ENCODE measurements at regions not wholly inside any gene's neighbourhood (a gene's known extent, or its start where the extent isn't known, plus 50 kb on each side); places are given as distances from the start of the nearest gene placed in this dataset.

- H3K27ac ChIP-seq (ENCODE audit: low read length): no peak overlapping the region
- H3K9me3 ChIP-seq (ENCODE audit: control insufficient read depth in 2 of 2, low read length in 2 of 2): no peaks in the 10 kb centered on the region
- H3K9ac ChIP-seq (ENCODE audit: low read length in 2 of 2): no peak overlapping the region
- no peaks in the 10 kb centered on the region for H3K36me3 ChIP-seq (ENCODE audit: control insufficient read depth in 2 of 2, insufficient read depth in 2 of 2, low read length in 2 of 2)
- H3K4me3 ChIP-seq (ENCODE audit: low read length in 2 of 2): peak overlapping the region in 1 of 2 donors; percentile 25
- H3K27me3 ChIP-seq (ENCODE audit: control insufficient read depth in 1 of 2, insufficient read depth in 2 of 2, low read length in 2 of 2): no peaks in the 10 kb centered on the region
- no peaks in the 10 kb centered on the region for H3K4me1 ChIP-seq (ENCODE audit: control insufficient read depth, insufficient read depth, low read length)
Measured at GRCh38 chr11:104799251-104799650, 99.0 kb downstream of the CASP12 start.

GRCh38 chr11:104798789-104799188 is 99.5 kb downstream of the CASP12 start:
- Histone ChIP-seq H3K27me3 (ENCODE audit: control insufficient read depth in 1 of 2, insufficient read depth in 2 of 2, low read length in 2 of 2) (no peaks in the 10 kb centered on the region), H3K9ac (ENCODE audit: low read length in 2 of 2) (no peak overlapping the region), H3K36me3 (ENCODE audit: control insufficient read depth in 2 of 2, insufficient read depth in 2 of 2, low read length in 2 of 2) (no peaks in the 10 kb centered on the region), H3K4me1 (ENCODE audit: control insufficient read depth, insufficient read depth, low read length) (no peaks in the 10 kb centered on the region), H3K4me3 (ENCODE audit: low read length in 2 of 2) (peak overlapping the region in 1 of 2 donors; percentile 23), H3K27ac (ENCODE audit: low read length) (no peak overlapping the region), H3K9me3 (ENCODE audit: control insufficient read depth in 2 of 2, low read length in 2 of 2) (no peaks in the 10 kb centered on the region)

- Histone ChIP-seq H3K9me3 (ENCODE audit: control insufficient read depth in 2 of 2, low read length in 2 of 2) (no peaks in the 10 kb centered on the region), H3K4me1 (ENCODE audit: control insufficient read depth, insufficient read depth, low read length) (no peaks in the 10 kb centered on the region), H3K27ac (ENCODE audit: low read length) (no peak overlapping the region), H3K9ac (ENCODE audit: low read length in 2 of 2) (no peak overlapping the region), H3K27me3 (ENCODE audit: control insufficient read depth in 1 of 2, insufficient read depth in 2 of 2, low read length in 2 of 2) (no peaks in the 10 kb centered on the region), H3K4me3 (ENCODE audit: low read length in 2 of 2) (no peak overlapping the region), H3K36me3 (ENCODE audit: control insufficient read depth in 2 of 2, insufficient read depth in 2 of 2, low read length in 2 of 2) (no peaks in the 10 kb centered on the region)
Measured at GRCh38 chr11:104796301-104796700, 102.0 kb downstream of the CASP12 start.

- H3K36me3 ChIP-seq (ENCODE audit: control insufficient read depth in 2 of 2, insufficient read depth in 2 of 2, low read length in 2 of 2): no peaks in the 10 kb centered on the region
- H3K4me3 ChIP-seq (ENCODE audit: low read length in 2 of 2): no peak overlapping the region
- no peaks in the 10 kb centered on the region for H3K4me1 ChIP-seq (ENCODE audit: control insufficient read depth, insufficient read depth, low read length)
- no peaks in the 10 kb centered on the region for H3K27me3 ChIP-seq (ENCODE audit: control insufficient read depth in 1 of 2, insufficient read depth in 2 of 2, low read length in 2 of 2)
- no peak overlapping the region for H3K9ac ChIP-seq (ENCODE audit: low read length in 2 of 2)
- no peak overlapping the region for H3K27ac ChIP-seq (ENCODE audit: low read length)
- no peaks in the 10 kb centered on the region for H3K9me3 ChIP-seq (ENCODE audit: control insufficient read depth in 2 of 2, low read length in 2 of 2)
Measured at GRCh38 chr11:104795501-104796213, 102.6 kb downstream of the CASP12 start.

- H3K27ac ChIP-seq (ENCODE audit: low read length): no peak overlapping the region
- no peak overlapping the region for H3K4me3 ChIP-seq (ENCODE audit: low read length in 2 of 2)
- H3K9ac ChIP-seq (ENCODE audit: low read length in 2 of 2): no peak overlapping the region
- H3K27me3 ChIP-seq (ENCODE audit: control insufficient read depth in 1 of 2, insufficient read depth in 2 of 2, low read length in 2 of 2): no peaks in the 10 kb centered on the region
- no peaks in the 10 kb centered on the region for H3K36me3 ChIP-seq (ENCODE audit: control insufficient read depth in 2 of 2, insufficient read depth in 2 of 2, low read length in 2 of 2)
- no peaks in the 10 kb centered on the region for H3K4me1 ChIP-seq (ENCODE audit: control insufficient read depth, insufficient read depth, low read length)
- H3K9me3 ChIP-seq (ENCODE audit: control insufficient read depth in 2 of 2, low read length in 2 of 2): no peaks in the 10 kb centered on the region
Measured at GRCh38 chr11:104792861-104793260, 105.4 kb downstream of the CASP12 start.

- Histone ChIP-seq H3K9me3 (ENCODE audit: control insufficient read depth in 2 of 2, low read length in 2 of 2) (no peaks in the 10 kb centered on the region), H3K4me3 (ENCODE audit: low read length in 2 of 2) (no peak overlapping the region), H3K27me3 (ENCODE audit: control insufficient read depth in 1 of 2, insufficient read depth in 2 of 2, low read length in 2 of 2) (no peaks in the 10 kb centered on the region), H3K27ac (ENCODE audit: low read length) (no peak overlapping the region), H3K36me3 (ENCODE audit: control insufficient read depth in 2 of 2, insufficient read depth in 2 of 2, low read length in 2 of 2) (no peaks in the 10 kb centered on the region), H3K4me1 (ENCODE audit: control insufficient read depth, insufficient read depth, low read length) (no peaks in the 10 kb centered on the region), H3K9ac (ENCODE audit: low read length in 2 of 2) (no peak overlapping the region)
Measured at GRCh38 chr11:104791896-104792295, 106.4 kb downstream of the CASP12 start.

GRCh38 chr11:104784684-104785460 is 113.4 kb downstream of the CASP12 start:
- no peaks in the 10 kb centered on the region for H3K36me3 ChIP-seq (ENCODE audit: control insufficient read depth in 2 of 2, insufficient read depth in 2 of 2, low read length in 2 of 2)

GRCh38 chr11:104783241-104783640 is 115.0 kb downstream of the CASP12 start:
- Histone ChIP-seq H3K4me3 (ENCODE audit: low read length in 2 of 2) (no peak overlapping the region), H3K27ac (ENCODE audit: low read length) (no peak overlapping the region), H3K9ac (ENCODE audit: low read length in 2 of 2) (no peak overlapping the region), H3K9me3 (ENCODE audit: control insufficient read depth in 2 of 2, low read length in 2 of 2) (no peaks in the 10 kb centered on the region), H3K27me3 (ENCODE audit: control insufficient read depth in 1 of 2, insufficient read depth in 2 of 2, low read length in 2 of 2) (no peaks in the 10 kb centered on the region), H3K4me1 (ENCODE audit: control insufficient read depth, insufficient read depth, low read length) (no peaks in the 10 kb centered on the region), H3K36me3 (ENCODE audit: control insufficient read depth in 2 of 2, insufficient read depth in 2 of 2, low read length in 2 of 2) (no peaks in the 10 kb centered on the region)

More at GRCh38 chr11:104784684-104785460, 113.4 kb downstream of the CASP12 start:
- Histone ChIP-seq H3K27me3 (ENCODE audit: control insufficient read depth in 1 of 2, insufficient read depth in 2 of 2, low read length in 2 of 2) (no peaks in the 10 kb centered on the region), H3K9me3 (ENCODE audit: control insufficient read depth in 2 of 2, low read length in 2 of 2) (no peaks in the 10 kb centered on the region), H3K9ac (ENCODE audit: low read length in 2 of 2) (no peak overlapping the region), H3K27ac (ENCODE audit: low read length) (no peak overlapping the region), H3K4me1 (ENCODE audit: control insufficient read depth, insufficient read depth, low read length) (no peaks in the 10 kb centered on the region), H3K4me3 (ENCODE audit: low read length in 2 of 2) (no peak overlapping the region)

GRCh38 chr11:104782377-104782754 is 115.9 kb downstream of the CASP12 start:
- H3K27me3 ChIP-seq (ENCODE audit: control insufficient read depth in 1 of 2, insufficient read depth in 2 of 2, low read length in 2 of 2): no peaks in the 10 kb centered on the region
- H3K4me1 ChIP-seq (ENCODE audit: control insufficient read depth, insufficient read depth, low read length): no peaks in the 10 kb centered on the region
- no peaks in the 10 kb centered on the region for H3K36me3 ChIP-seq (ENCODE audit: control insufficient read depth in 2 of 2, insufficient read depth in 2 of 2, low read length in 2 of 2)
- no peak overlapping the region for H3K9ac ChIP-seq (ENCODE audit: low read length in 2 of 2)
- no peaks in the 10 kb centered on the region for H3K9me3 ChIP-seq (ENCODE audit: control insufficient read depth in 2 of 2, low read length in 2 of 2)
- H3K27ac ChIP-seq (ENCODE audit: low read length): no peak overlapping the region
- no peak overlapping the region for H3K4me3 ChIP-seq (ENCODE audit: low read length in 2 of 2)

GRCh38 chr11:104781719-104782376 is 116.4 kb downstream of the CASP12 start:
- Histone ChIP-seq H3K4me3 (ENCODE audit: low read length in 2 of 2) (no peak overlapping the region), H3K9ac (ENCODE audit: low read length in 2 of 2) (no peak overlapping the region), H3K4me1 (ENCODE audit: control insufficient read depth, insufficient read depth, low read length) (no peaks in the 10 kb centered on the region), H3K27ac (ENCODE audit: low read length) (no peak overlapping the region), H3K27me3 (ENCODE audit: control insufficient read depth in 1 of 2, insufficient read depth in 2 of 2, low read length in 2 of 2) (no peaks in the 10 kb centered on the region), H3K36me3 (ENCODE audit: control insufficient read depth in 2 of 2, insufficient read depth in 2 of 2, low read length in 2 of 2) (no peaks in the 10 kb centered on the region), H3K9me3 (ENCODE audit: control insufficient read depth in 2 of 2, low read length in 2 of 2) (no peaks in the 10 kb centered on the region)
